OCI-LY3 (cell line): ENCODE measurements at regions not wholly inside any gene's neighbourhood (a gene's known extent, or its start where the extent isn't known, plus 50 kb on each side); places are given as distances from the start of the nearest gene placed in this dataset.

Source experiments
- CTCF ChIP-seq: fragments of 200-600, 300-600 bp; sonication (generic); IDR thresholded peaks from 2 replicates; pipeline ENCODE4 v1.5.1; 2014; ENCODE audit warnings: antibody characterized with exemption, low read length, low read depth
- EZH2phosphoT487 ChIP-seq: fragments of 200-600 bp; shearing (Covaris generic); IDR thresholded peaks from 2 replicates; pipeline ENCODE4 v1.6.1; 2018; ENCODE audit warnings: antibody characterized with exemption, mixed run types, low read depth

GRCh38 chr12:5236022-5236640 lies 192.5 kb downstream of the KCNA5 start:
- TF ChIP-seq CTCF (no peak), EZH2phosphoT487 (no peak)
